Pancreas (tissue), 10 donors: ENCODE measurements at regions not wholly inside any gene's neighbourhood (a gene's known extent, or its start where the extent isn't known, plus 50 kb on each side); places are given as distances from the start of the nearest gene placed in this dataset.

ENCODE experiments used
- ATAC-seq, 4 donors: fragments of 200-7000 bp; cut with Tn5 transposase; one replicate each; pipeline versions ENCODE4 v1.8.0 to v1.9.1; 2020; ENCODE audit warnings: mild to moderate bottlenecking in 4 of 4, moderate library complexity in 4 of 4
- DNase-seq, 6 donors: peaks; one replicate each; pipeline ENCODE4 v3.0.0-alpha.2; 2020
- FAIRE-seq: peaks from 2 replicates; lab custom pipeline; 2012; peaks lifted over from hg19 to GRCh38; lab: Jason Lieb, UNC
- H3K27ac ChIP-seq, 4 donors: fragments of 200-600 bp; sonication (generic); 1 replicate in 3 of 4; 2 replicates in 1 of 4; pipeline versions ENCODE4 v1.5.0 to v1.8.0; 2020
- H3K27me3 ChIP-seq, 4 donors: fragments of 200-600 bp; one replicate each; pipeline ENCODE4 v1.8.0; 2021
- H3K36me3 ChIP-seq, 3 donors: fragments of 200-600 bp; sonication (generic) in 1 of 3; one replicate each; pipeline versions ENCODE4 v1.5.0 to v1.8.0; 2020 to 2021
- H3K4me1 ChIP-seq, 3 donors: fragments of 200-600 bp; one replicate each; pipeline ENCODE4 v1.8.0; 2021
- H3K4me3 ChIP-seq, 4 donors: fragments of 200-600 bp; sonication (generic) in 2 of 4; one replicate each; pipeline versions ENCODE4 v1.5.0 to v1.8.0; 2020 to 2021
- H3K9me3 ChIP-seq, 4 donors: fragments of 200-600 bp; one replicate each; pipeline ENCODE4 v1.8.0; 2021
- CTCF ChIP-seq, 4 donors: fragments of 200-600 bp; sonication (generic) in 3 of 4; IDR thresholded peaks; one replicate each; pipeline versions ENCODE4 v1.5.0 to v1.8.0; 2021; ENCODE audit warnings: antibody characterized with exemption in 4 of 4
- WGBS, 2 donors: extraction: QIAGEN DNeasy Blood & Tissue Kit; methylation state at CpG; one replicate each; pipeline ENCODE4 v1.1.7; 2013; 5-methylcytosine and 5-hydroxymethylcytosine counted together
- intact Hi-C, 3 donors: fragments of 100-400 bp; cut with DNase I; formaldehyde crosslinking; loops; one replicate each; pipeline versions ENCODE4 v1.11.1 to v1.14.2; 2022
- donor health status: healthy with polysubstance abuse.
- donor health status: DM: no; HTN: no; CAD: no; lungs with moderate emphysema.
- donor health status: DM: no; HTN: no; CAD: no.
- donor health status: control.
- donor health status: control.
- donor health status: Bipolar disorder and iron deficiency.
- donor health status: DM: yes; HTN: yes; CAD: no.
- donor health status: DM: no; HTN: no; CAD: no.
- donor health status: DM: no; HTN: no; CAD: no.
- donor health status: DM: yes; HTN: yes; CAD: no.

DNA sequence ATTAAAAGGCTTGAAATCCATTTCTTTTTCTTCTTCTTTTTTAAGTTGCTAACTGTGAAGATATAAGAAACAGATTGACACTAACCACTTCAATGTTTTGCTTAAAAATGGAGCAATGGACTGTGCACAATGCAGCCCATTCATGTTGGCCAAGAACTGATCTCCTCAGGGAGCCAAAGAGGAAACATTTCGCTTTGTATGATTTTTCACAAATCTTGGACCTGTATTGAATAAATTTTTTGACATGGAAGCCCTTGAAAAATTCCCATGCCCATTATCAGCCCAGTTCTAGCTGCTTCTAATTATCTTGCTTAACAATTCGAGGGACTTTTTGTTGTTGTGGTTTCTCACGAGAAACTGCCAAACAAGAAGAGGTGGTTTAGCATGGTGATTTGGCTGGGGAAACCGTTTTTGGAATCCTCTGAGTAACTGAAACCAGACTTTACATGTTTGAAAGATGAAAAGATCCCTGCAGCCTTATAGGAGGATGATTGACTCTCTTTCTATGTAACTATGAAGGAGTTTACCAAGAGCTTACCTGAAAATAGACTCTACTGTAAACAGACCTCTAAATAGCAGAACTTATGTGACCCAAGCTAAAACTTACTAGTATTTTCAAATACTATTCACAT, 1389.4 kb upstream of the GOT2 start:
- no peak for TF ChIP-seq CTCF (IDR thresholded peaks at IDR 0.05)
- H3K27me3 ChIP-seq, result no peaks in the 10 kb centered on the region
- FAIRE-seq (no peak), ATAC-seq (no peak), DNase-seq (no peak)
- no peak overlapping the region for H3K4me3 ChIP-seq
- H3K4me1 ChIP-seq, result no peaks in the 10 kb centered on the region
- no peaks in the 10 kb centered on the region for H3K9me3 ChIP-seq
- 26 to 29% methylated on average over 4 of the region's 4 CpGs for WGBS, 2 donors
- intact Hi-C loops, result no loop called here
- no peaks in the 10 kb centered on the region for H3K36me3 ChIP-seq
- H3K27ac ChIP-seq, result no peak overlapping the region

- Histone ChIP-seq H3K36me3 (no peaks in the 10 kb centered on the region), H3K9me3 (no peaks in the 10 kb centered on the region), H3K4me1 (no peaks in the 10 kb centered on the region), H3K27ac (no peak overlapping the region), H3K27me3 (no peaks in the 10 kb centered on the region), H3K4me3 (no peak overlapping the region)
- ATAC-seq (no peak), DNase-seq (no peak), FAIRE-seq (no peak)
- 71 to 77% methylated on average over 14 of the region's 14 CpGs for WGBS, 2 donors
- no peak for TF ChIP-seq CTCF (IDR thresholded peaks at IDR 0.05)
- intact Hi-C loops, result no loop called here
These were observed 1386.5 kb upstream of the GOT2 start for GRCh38 chr16:60120586-60120985.

DNA sequence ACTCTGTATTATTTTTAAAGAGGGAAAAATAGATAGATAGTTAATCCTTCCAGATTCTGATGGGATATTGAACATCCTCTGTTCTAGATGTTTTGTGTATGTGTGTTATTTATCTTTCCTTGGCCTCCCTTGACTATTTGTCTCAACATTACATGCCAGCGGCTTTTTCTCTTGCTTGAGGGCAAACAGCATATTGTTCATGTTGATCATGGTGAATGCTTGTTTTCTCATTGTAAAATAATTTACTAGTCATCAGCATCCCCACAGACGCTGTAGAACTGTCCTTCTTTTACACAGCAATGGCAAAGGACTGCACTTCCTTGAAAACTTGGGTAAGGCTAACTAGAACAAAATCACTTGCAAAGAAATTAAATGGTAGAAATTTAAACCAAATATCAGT, 1376.4 kb upstream of the GOT2 start:
- Histone ChIP-seq H3K4me1 (no peaks in the 10 kb centered on the region), H3K27ac (no peak overlapping the region), H3K9me3 (no peaks in the 10 kb centered on the region), H3K27me3 (no peaks in the 10 kb centered on the region), H3K4me3 (no peak overlapping the region), H3K36me3 (no peaks in the 10 kb centered on the region)
- intact Hi-C loops, result no loop called here
- no peak for ATAC-seq
- FAIRE-seq, result no peak
- WGBS, 2 donors, result 48 to 50% methylated on average over 2 of the region's 2 CpGs
- no peak for DNase-seq
- TF ChIP-seq CTCF (IDR thresholded peaks at IDR 0.05), result no peak

GRCh38 chr16:60107871-60108270, 1373.8 kb upstream of the GOT2 start:
- no peaks in the 10 kb centered on the region for H3K36me3 ChIP-seq
- H3K4me3 ChIP-seq, result no peak overlapping the region
- ATAC-seq, result no peak
- 63 to 68% methylated on average over 4 of the region's 4 CpGs for WGBS, 2 donors
- no peaks in the 10 kb centered on the region for H3K9me3 ChIP-seq
- no peaks in the 10 kb centered on the region for H3K27me3 ChIP-seq
- DNase-seq, result no peak
- intact Hi-C loops, result no loop called here
- no peaks in the 10 kb centered on the region for H3K4me1 ChIP-seq
- TF ChIP-seq CTCF (IDR thresholded peaks at IDR 0.05), result no peak
- no peak for FAIRE-seq
- H3K27ac ChIP-seq, result no peak overlapping the region

- TF ChIP-seq CTCF (IDR thresholded peaks at IDR 0.05), result no peak
- Histone ChIP-seq H3K36me3 (no peaks in the 10 kb centered on the region), H3K27me3 (no peaks in the 10 kb centered on the region), H3K4me3 (no peak overlapping the region), H3K4me1 (no peaks in the 10 kb centered on the region), H3K27ac (no peak overlapping the region), H3K9me3 (no peaks in the 10 kb centered on the region)
- FAIRE-seq, result no peak
- intact Hi-C loops, result no loop called here
- ATAC-seq, result peak in 1 of 4 donors; percentile 44
- 69 to 74% methylated on average over 3 of the region's 3 CpGs for WGBS, 2 donors
- no peak for DNase-seq
These were observed 1373.3 kb upstream of the GOT2 start for GRCh38 chr16:60107437-60107836.
